ENCODE measurements at regions not wholly inside any gene's neighbourhood (a gene's known extent, or its start where the extent isn't known, plus 50 kb on each side); places are given as distances from the start of the nearest gene placed in this dataset.
A peak's percentile ranks its signal among the peaks of the same experiment; 100 is the strongest.

DNA sequence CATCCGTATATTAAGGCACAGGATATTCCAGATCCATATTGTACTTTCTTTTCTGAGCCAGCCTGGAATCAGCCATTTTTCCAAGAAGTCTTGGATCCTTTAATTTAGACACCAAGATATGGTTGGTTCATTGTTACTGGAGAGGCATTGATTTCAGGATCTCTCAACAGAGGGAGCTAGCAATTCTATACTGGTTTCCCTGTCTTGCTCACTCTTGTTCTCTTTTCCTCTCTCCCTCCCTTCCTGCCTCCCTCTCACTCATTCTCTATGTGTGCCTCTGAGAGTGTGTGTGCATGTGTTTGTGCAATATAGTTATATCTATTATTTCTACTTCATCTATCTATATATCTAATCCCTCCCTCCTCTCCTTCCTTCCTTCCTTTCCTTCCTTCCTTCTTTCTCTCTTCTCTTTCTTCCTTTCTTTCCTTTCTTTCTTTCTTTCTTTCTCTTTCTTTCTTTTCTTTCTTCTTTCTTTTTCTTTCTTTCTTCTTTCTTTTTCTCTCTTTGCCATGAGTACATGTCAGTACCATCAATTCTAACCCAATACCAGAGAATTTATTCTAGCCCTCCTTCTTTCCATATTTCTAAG lies 299.1 kb downstream of the EPHA7 start:
- no peak for DNase-seq (ENCODE audit: low read depth)
- H3K4me3 ChIP-seq (ENCODE audit: low read depth, low read length), result no peak overlapping the region
- TF ChIP-seq, protein P1, sequence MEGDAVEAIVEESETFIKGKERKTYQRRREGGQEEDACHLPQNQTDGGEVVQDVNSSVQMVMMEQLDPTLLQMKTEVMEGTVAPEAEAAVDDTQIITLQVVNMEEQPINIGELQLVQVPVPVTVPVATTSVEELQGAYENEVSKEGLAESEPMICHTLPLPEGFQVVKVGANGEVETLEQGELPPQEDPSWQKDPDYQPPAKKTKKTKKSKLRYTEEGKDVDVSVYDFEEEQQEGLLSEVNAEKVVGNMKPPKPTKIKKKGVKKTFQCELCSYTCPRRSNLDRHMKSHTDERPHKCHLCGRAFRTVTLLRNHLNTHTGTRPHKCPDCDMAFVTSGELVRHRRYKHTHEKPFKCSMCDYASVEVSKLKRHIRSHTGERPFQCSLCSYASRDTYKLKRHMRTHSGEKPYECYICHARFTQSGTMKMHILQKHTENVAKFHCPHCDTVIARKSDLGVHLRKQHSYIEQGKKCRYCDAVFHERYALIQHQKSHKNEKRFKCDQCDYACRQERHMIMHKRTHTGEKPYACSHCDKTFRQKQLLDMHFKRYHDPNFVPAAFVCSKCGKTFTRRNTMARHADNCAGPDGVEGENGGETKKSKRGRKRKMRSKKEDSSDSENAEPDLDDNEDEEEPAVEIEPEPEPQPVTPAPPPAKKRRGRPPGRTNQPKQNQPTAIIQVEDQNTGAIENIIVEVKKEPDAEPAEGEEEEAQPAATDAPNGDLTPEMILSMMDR (conservative IDR thresholded peaks at IDR 0.05; ENCODE audit: low read depth, low read length), result no peak

DNA sequence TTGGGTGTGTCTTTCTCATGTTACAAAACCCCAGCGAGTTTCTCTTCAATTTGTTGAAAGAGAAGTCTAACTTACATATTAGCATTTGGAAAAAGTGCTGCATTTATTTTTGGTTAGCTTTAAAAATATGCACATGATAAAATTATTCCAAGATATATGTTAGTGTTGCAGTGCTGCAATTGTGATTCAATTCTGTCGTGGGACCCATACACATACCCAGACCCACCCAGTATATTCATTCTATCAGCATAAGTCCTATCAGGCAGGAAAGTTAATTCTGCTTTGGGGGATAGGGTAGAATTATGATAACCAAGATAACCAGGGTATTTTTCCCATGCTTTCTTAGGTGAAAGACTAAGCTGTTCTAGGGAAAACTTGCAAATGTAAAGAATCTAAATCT lies 313.5 kb downstream of the EPHA7 start:
- TF ChIP-seq, protein P1 (conservative IDR thresholded peaks at IDR 0.05; ENCODE audit: low read depth, low read length), result no peak
- no peak overlapping the region for H3K4me3 ChIP-seq (ENCODE audit: low read depth, low read length)
- DNase-seq (ENCODE audit: low read depth), result no peak

GRCh38 chr6:93105017-93105416 lies 314.3 kb downstream of the EPHA7 start:
- TF ChIP-seq, protein P1 (conservative IDR thresholded peaks at IDR 0.05; ENCODE audit: low read depth, low read length), result no peak
- no peak overlapping the region for H3K4me3 ChIP-seq (ENCODE audit: low read depth, low read length)
- peak; percentile 78 for DNase-seq (ENCODE audit: low read depth)

GRCh38 chr6:93104195-93104817 lies 315.1 kb downstream of the EPHA7 start:
- TF ChIP-seq, protein P1 (conservative IDR thresholded peaks at IDR 0.05; ENCODE audit: low read depth, low read length), result no peak
- DNase-seq (ENCODE audit: low read depth), result peak; percentile 9
- no peak overlapping the region for H3K4me3 ChIP-seq (ENCODE audit: low read depth, low read length)

- H3K4me3 ChIP-seq (ENCODE audit: low read depth, low read length), result no peak overlapping the region
- TF ChIP-seq, protein P1 (conservative IDR thresholded peaks at IDR 0.05; ENCODE audit: low read depth, low read length), result no peak
These were observed 330.5 kb downstream of the EPHA7 start for GRCh38 chr6:93088621-93089501.

GRCh38 chr6:93087606-93088005 lies 331.8 kb downstream of the EPHA7 start:
- DNase-seq (ENCODE audit: low read depth), result no peak
- H3K4me3 ChIP-seq (ENCODE audit: low read depth, low read length), result no peak overlapping the region
- TF ChIP-seq, protein P1 (conservative IDR thresholded peaks at IDR 0.05; ENCODE audit: low read depth, low read length), result no peak

More at GRCh38 chr6:93088621-93089501, 330.5 kb downstream of the EPHA7 start:
- peak; percentile 50 for DNase-seq (ENCODE audit: low read depth)
